Left ventricle myocardium inferior (tissue), 1 donor: ENCODE measurements at regions not wholly inside any gene's neighbourhood (a gene's known extent, or its start where the extent isn't known, plus 50 kb on each side); places are given as distances from the start of the nearest gene placed in this dataset.

Source experiments
- DNase-seq: peaks from one replicate; pipeline ENCODE4 v3.0.0-alpha.2; 2020
- H3K27ac ChIP-seq: fragments of 200-600 bp; replicated peaks from 2 replicates; pipeline ENCODE4 v1.8.0; 2021
- H3K27me3 ChIP-seq: fragments of 200-600 bp; 2 replicates; pipeline ENCODE4 v1.8.0; 2021; ENCODE audit warnings: low read depth
- H3K36me3 ChIP-seq: fragments of 200-600 bp; 2 replicates; pipeline ENCODE4 v1.8.0; 2021
- H3K4me1 ChIP-seq: fragments of 200-600 bp; 2 replicates; pipeline ENCODE4 v1.8.0; 2021
- H3K4me3 ChIP-seq: fragments of 200-600 bp; 2 replicates; pipeline ENCODE4 v1.8.0; 2021; ENCODE audit warnings: mild to moderate bottlenecking, moderate library complexity
- H3K9me3 ChIP-seq: fragments of 200-600 bp; replicated peaks from 2 replicates; pipeline ENCODE4 v1.8.0; 2021
- intact Hi-C: fragments of 100-400 bp; cut with micrococcal nuclease; formaldehyde crosslinking; loops from one replicate; pipeline ENCODE4 v1.11.0; 2022
- TF ChIP-seq, protein P1 (sequence below): fragments of 200-600 bp; IDR thresholded peaks from 2 replicates; pipeline ENCODE4 v1.8.0; 2021; ENCODE audit warnings: antibody characterized with exemption, mild to moderate bottlenecking, borderline replicate concordance
- donor health status: DM: no; HTN: yes; CAD: no; lungs with severe emphysema.

DNA sequence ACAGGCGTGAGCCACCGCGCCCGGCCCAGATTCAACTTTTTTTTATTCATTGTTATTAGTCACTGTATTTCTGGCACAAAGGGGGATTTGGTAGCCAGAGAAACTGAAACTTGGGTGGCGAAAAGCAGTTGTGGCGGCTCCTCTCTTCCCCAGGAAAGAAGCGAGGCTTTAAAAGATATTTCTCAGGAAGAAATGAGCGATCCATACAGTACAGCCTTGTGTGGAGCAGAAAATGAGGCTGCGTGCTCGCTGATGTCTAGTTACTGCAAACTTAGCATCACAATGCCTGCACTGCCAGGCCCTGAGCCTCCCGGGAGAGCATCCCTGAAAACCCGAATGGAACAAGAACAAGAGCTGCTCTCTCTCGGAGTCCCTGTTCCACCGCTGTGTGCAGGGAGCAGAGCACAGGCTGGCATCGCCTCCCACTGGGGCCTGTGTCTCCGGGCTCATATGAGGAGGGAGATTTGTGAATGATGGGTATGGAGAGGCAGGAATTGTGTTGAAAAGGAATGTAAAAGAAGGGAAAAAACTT is 234.0 kb downstream of the ZNF516 start:
- no peaks in the 10 kb centered on the region for H3K36me3 ChIP-seq
- H3K9me3 ChIP-seq = no peaks in the 10 kb centered on the region
- H3K27ac ChIP-seq = no peak overlapping the region
- no peak overlapping the region for H3K4me3 ChIP-seq
- intact Hi-C loops = no loop called here
- H3K27me3 ChIP-seq = peaks cover 55% of the 10 kb centered on the region
- H3K4me1 ChIP-seq = peaks cover 5% of the 10 kb centered on the region
- no peak for DNase-seq
- TF ChIP-seq, protein P1, sequence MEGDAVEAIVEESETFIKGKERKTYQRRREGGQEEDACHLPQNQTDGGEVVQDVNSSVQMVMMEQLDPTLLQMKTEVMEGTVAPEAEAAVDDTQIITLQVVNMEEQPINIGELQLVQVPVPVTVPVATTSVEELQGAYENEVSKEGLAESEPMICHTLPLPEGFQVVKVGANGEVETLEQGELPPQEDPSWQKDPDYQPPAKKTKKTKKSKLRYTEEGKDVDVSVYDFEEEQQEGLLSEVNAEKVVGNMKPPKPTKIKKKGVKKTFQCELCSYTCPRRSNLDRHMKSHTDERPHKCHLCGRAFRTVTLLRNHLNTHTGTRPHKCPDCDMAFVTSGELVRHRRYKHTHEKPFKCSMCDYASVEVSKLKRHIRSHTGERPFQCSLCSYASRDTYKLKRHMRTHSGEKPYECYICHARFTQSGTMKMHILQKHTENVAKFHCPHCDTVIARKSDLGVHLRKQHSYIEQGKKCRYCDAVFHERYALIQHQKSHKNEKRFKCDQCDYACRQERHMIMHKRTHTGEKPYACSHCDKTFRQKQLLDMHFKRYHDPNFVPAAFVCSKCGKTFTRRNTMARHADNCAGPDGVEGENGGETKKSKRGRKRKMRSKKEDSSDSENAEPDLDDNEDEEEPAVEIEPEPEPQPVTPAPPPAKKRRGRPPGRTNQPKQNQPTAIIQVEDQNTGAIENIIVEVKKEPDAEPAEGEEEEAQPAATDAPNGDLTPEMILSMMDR = no peak

DNA sequence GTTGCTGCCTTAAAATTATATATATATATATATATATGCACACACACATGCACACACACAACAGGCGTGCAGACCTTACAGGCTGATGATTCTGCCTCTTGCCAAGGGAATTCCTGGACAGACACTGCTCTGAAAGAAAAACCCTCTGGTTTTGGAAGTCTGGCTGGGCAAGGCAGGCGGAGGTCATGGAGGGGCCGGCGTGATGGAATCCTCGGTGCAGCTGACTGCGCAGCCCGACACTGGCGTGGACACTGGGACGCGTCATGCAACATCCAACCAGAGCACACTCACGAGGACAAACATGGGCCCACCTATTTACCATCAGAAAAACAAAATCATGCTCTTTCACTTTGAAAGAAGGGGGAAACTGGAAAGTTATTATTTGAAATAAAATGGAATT is 235.3 kb downstream of the ZNF516 start:
- H3K4me3 ChIP-seq = no peak overlapping the region
- DNase-seq = no peak
- no peak overlapping the region for H3K27ac ChIP-seq
- H3K36me3 ChIP-seq = no peaks in the 10 kb centered on the region
- H3K4me1 ChIP-seq = peaks cover 5% of the 10 kb centered on the region
- intact Hi-C loops = no loop called here
- H3K27me3 ChIP-seq = peaks cover 67% of the 10 kb centered on the region
- H3K9me3 ChIP-seq = no peaks in the 10 kb centered on the region
- TF ChIP-seq, protein P1 = no peak

DNA sequence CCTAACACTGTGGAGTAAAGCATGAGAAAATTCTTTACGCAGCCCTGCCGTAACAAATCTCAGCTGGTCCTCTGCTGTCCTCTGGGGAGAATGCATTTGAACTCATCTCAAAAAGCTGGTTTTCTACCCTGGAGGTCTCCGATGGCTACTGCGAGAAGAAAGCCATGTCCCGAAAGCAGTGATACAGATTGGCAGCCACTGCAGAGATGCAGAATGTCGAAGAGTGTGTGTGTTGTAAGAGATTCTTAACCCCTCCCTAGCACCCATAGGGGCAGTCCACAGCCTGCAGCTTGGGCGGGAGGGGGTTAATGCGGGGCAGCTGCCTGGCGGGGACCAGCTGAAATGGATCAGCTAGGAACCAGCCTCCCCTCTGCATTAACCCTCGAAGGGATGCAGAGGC is 235.9 kb downstream of the ZNF516 start:
- TF ChIP-seq, protein P1 = no peak
- intact Hi-C loops = no loop called here
- no peak overlapping the region for H3K4me3 ChIP-seq

GRCh38 chr18:76258209-76258608 is 236.8 kb downstream of the ZNF516 start:
- DNase-seq = no peak
- Histone ChIP-seq H3K9me3 (no peaks in the 10 kb centered on the region), H3K36me3 (no peaks in the 10 kb centered on the region), H3K27me3 (peaks cover 72% of the 10 kb centered on the region), H3K4me3 (no peak overlapping the region), H3K27ac (no peak overlapping the region), H3K4me1 (peaks cover 5% of the 10 kb centered on the region)
- TF ChIP-seq, protein P1 = no peak
- intact Hi-C loops = no loop called here

More for the DNA sequence above, 235.9 kb downstream of the ZNF516 start:
- H3K9me3 ChIP-seq = no peaks in the 10 kb centered on the region
- no peaks in the 10 kb centered on the region for H3K36me3 ChIP-seq
- no peak overlapping the region for H3K27ac ChIP-seq
- peaks cover 70% of the 10 kb centered on the region for H3K27me3 ChIP-seq
- peaks cover 5% of the 10 kb centered on the region for H3K4me1 ChIP-seq
- no peak for DNase-seq

DNA sequence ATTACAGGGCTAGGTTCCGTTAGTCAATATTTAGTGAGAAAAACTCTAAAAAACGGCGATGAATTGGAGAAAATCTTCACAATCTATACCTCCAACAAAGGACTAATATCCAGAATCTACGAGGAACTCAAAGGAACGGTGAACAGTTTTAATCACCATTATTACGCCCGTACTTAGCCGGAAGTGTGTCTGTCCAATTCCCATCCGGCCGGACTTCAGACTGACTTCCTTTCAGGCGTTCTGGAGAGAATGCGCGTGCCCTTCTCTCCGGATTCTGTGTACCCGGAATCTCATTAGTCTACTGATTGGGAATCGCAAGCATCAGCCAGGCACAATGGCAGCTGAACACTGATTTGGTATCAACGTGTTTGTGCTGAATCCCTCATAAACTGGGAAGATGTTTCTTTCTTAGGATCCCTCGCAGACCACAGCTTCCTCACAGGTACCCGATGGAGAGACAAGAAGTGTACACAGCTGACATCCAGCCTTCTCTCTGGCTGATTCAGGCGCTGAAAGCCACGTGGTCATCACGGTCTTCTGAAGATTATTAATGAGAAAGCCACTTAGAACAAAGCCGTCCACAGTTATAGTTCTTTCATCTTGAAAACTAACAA is 239.9 kb downstream of the ZNF516 start:
- TF ChIP-seq, protein P1 = no peak
- Histone ChIP-seq H3K27ac (no peak overlapping the region), H3K4me1 (peaks cover 5% of the 10 kb centered on the region), H3K9me3 (no peaks in the 10 kb centered on the region), H3K36me3 (no peaks in the 10 kb centered on the region), H3K4me3 (no peak overlapping the region), H3K27me3 (peaks cover 51% of the 10 kb centered on the region)
- intact Hi-C loops = no loop called here
- no peak for DNase-seq
